HEK293 (cell line): ENCODE measurements at regions not wholly inside any gene's neighbourhood (a gene's known extent, or its start where the extent isn't known, plus 50 kb on each side); places are given as distances from the start of the nearest gene placed in this dataset.
A peak's percentile ranks its signal among the peaks of the same experiment; 100 is the strongest.

Experiments
- CTCF ChIA-PET: fragments of 350-600 bp; formaldehyde crosslinking; extraction: SDS; loops from one replicate; lab custom pipeline; 2021; ENCODE audit warnings: antibody characterized with exemption; lab: Yijun Ruan, JAX
- POLR2A ChIA-PET: fragments of 300-600 bp; formaldehyde crosslinking; extraction: SDS; loops from one replicate; lab custom pipeline; 2020; ENCODE audit warnings: antibody characterized with exemption, inconsistent platforms; lab: Yijun Ruan, JAX
- H3K27ac ChIP-seq: fragments of 200-500 bp; sonication (Bioruptor generic); 2 replicates; pipeline ENCODE4 v1.5.1; 2014; ENCODE audit warnings: low read depth, low read length, control low read depth, inconsistent platforms; ENCODE audit errors: extremely low read depth
- H3K36me3 ChIP-seq, 2 experiments: fragments of 200-500 bp in 1 of 2; sonication (Bioruptor generic) in 1 of 2; 1 replicate in 1 of 2; 2 replicates in 1 of 2; pipeline ENCODE4 v1.5.1; 2014 to 2017; ENCODE audit warnings: inconsistent platforms in 2 of 2, low read length in 2 of 2; ENCODE audit not compliant: control insufficient read depth in 2 of 2, insufficient read depth in 1 of 2
- H3K4me1 ChIP-seq: fragments of 200-500 bp; sonication (Bioruptor generic); 2 replicates; pipeline ENCODE4 v1.5.1; 2014; ENCODE audit warnings: mild to moderate bottlenecking, low read length, inconsistent platforms; ENCODE audit not compliant: control insufficient read depth, insufficient read depth
- H3K4me3 ChIP-seq: 2 replicates; pipeline ENCODE4 v1.5.1; 2011; ENCODE audit warnings: low read depth, mild to moderate bottlenecking, control low read depth, low read length, moderate library complexity
- H3K9me3 ChIP-seq: fragments of 200-500 bp; sonication (Bioruptor generic); 2 replicates; pipeline ENCODE4 v1.5.1; 2014; ENCODE audit warnings: low read depth, low read length, inconsistent platforms; ENCODE audit not compliant: control insufficient read depth, insufficient read depth
- GLIS1 ChIP-seq: fragments of 450-650 bp; formaldehyde crosslinking; IDR thresholded peaks from 2 replicates; pipeline ENCODE4 v1.5.1; 2016; ENCODE audit warnings: missing biosample characterization, missing genetic modification characterization
- HOXA7 ChIP-seq: sonication (generic); formaldehyde crosslinking; IDR thresholded peaks from 2 replicates; pipeline ENCODE4 v1.8.1; 2022; ENCODE audit warnings: missing genetic modification reagents, borderline replicate concordance
- SCRT2 ChIP-seq: fragments of 450-650 bp; formaldehyde crosslinking; IDR thresholded peaks from 2 replicates; pipeline ENCODE4 v1.5.1; 2016; ENCODE audit warnings: missing biosample characterization, missing genetic modification characterization
- YY2 ChIP-seq: fragments of 450-650 bp; formaldehyde crosslinking; IDR thresholded peaks from 2 replicates; pipeline ENCODE4 v1.5.1; 2016; ENCODE audit warnings: missing biosample characterization, missing genetic modification characterization
- ZBTB1 ChIP-seq: fragments of 450-650 bp; formaldehyde crosslinking; IDR thresholded peaks from 2 replicates; pipeline ENCODE4 v1.5.1; 2016; ENCODE audit warnings: missing biosample characterization, missing genetic modification characterization
- ZBTB17 ChIP-seq: fragments of 450-650 bp; formaldehyde crosslinking; IDR thresholded peaks from 2 replicates; pipeline ENCODE4 v1.5.1; 2016; ENCODE audit warnings: missing biosample characterization, missing genetic modification characterization
- ZBTB21 ChIP-seq: fragments of 450-650 bp; formaldehyde crosslinking; IDR thresholded peaks from 2 replicates; pipeline ENCODE4 v1.5.1; 2017; ENCODE audit warnings: missing biosample characterization, missing genetic modification characterization
- ZBTB48 ChIP-seq: fragments of 450-650 bp; formaldehyde crosslinking; IDR thresholded peaks from 2 replicates; pipeline ENCODE4 v1.5.1; 2016; ENCODE audit warnings: missing biosample characterization, missing genetic modification characterization
- ZNF184 ChIP-seq: fragments of 450-650 bp; IDR thresholded peaks from 2 replicates; pipeline ENCODE4 v1.5.1; 2018; ENCODE audit warnings: missing biosample characterization, mild to moderate bottlenecking, missing genetic modification characterization
- ZNF280C ChIP-seq: fragments of 450-650 bp; formaldehyde crosslinking; IDR thresholded peaks from 2 replicates; pipeline ENCODE4 v1.5.1; 2016; ENCODE audit warnings: missing biosample characterization, missing genetic modification characterization
- ZNF426 ChIP-seq: fragments of 450-650 bp; formaldehyde crosslinking; IDR thresholded peaks from 2 replicates; pipeline ENCODE4 v1.5.1; 2017; ENCODE audit warnings: missing biosample characterization, missing genetic modification characterization, mild to moderate bottlenecking, inconsistent platforms, moderate library complexity
- ZNF561 ChIP-seq: fragments of 450-650 bp; IDR thresholded peaks from 2 replicates; pipeline ENCODE4 v1.5.1; 2018; ENCODE audit warnings: missing biosample characterization, missing genetic modification characterization, borderline replicate concordance
- TF ChIP-seq, protein P1 (sequence below): fragments of 450-650 bp; formaldehyde crosslinking; IDR thresholded peaks from 2 replicates; pipeline ENCODE4 v1.5.1; 2016; ENCODE audit warnings: missing biosample characterization, missing genetic modification characterization, borderline replicate concordance

- ChIA-PET POLR2A (no interaction called here), CTCF (no interaction called here)
- no peak overlapping the region for H3K4me3 ChIP-seq
- H3K9me3 ChIP-seq, result no peaks in the 10 kb centered on the region
- H3K27ac ChIP-seq, result no peak overlapping the region
- TF ChIP-seq ZNF184 (tag by site-specific recombination), result no peak
- no peak for TF ChIP-seq HOXA7 (CRISPR knock-in tag)
- TF ChIP-seq ZNF280C (tag by site-specific recombination), result no peak
- no peak for TF ChIP-seq ZBTB1
- no peak for TF ChIP-seq ZNF426
- no peak for TF ChIP-seq ZBTB48 (tag by site-specific recombination)
- no peak for TF ChIP-seq ZNF561 (tag by site-specific recombination)
- TF ChIP-seq, protein P1, sequence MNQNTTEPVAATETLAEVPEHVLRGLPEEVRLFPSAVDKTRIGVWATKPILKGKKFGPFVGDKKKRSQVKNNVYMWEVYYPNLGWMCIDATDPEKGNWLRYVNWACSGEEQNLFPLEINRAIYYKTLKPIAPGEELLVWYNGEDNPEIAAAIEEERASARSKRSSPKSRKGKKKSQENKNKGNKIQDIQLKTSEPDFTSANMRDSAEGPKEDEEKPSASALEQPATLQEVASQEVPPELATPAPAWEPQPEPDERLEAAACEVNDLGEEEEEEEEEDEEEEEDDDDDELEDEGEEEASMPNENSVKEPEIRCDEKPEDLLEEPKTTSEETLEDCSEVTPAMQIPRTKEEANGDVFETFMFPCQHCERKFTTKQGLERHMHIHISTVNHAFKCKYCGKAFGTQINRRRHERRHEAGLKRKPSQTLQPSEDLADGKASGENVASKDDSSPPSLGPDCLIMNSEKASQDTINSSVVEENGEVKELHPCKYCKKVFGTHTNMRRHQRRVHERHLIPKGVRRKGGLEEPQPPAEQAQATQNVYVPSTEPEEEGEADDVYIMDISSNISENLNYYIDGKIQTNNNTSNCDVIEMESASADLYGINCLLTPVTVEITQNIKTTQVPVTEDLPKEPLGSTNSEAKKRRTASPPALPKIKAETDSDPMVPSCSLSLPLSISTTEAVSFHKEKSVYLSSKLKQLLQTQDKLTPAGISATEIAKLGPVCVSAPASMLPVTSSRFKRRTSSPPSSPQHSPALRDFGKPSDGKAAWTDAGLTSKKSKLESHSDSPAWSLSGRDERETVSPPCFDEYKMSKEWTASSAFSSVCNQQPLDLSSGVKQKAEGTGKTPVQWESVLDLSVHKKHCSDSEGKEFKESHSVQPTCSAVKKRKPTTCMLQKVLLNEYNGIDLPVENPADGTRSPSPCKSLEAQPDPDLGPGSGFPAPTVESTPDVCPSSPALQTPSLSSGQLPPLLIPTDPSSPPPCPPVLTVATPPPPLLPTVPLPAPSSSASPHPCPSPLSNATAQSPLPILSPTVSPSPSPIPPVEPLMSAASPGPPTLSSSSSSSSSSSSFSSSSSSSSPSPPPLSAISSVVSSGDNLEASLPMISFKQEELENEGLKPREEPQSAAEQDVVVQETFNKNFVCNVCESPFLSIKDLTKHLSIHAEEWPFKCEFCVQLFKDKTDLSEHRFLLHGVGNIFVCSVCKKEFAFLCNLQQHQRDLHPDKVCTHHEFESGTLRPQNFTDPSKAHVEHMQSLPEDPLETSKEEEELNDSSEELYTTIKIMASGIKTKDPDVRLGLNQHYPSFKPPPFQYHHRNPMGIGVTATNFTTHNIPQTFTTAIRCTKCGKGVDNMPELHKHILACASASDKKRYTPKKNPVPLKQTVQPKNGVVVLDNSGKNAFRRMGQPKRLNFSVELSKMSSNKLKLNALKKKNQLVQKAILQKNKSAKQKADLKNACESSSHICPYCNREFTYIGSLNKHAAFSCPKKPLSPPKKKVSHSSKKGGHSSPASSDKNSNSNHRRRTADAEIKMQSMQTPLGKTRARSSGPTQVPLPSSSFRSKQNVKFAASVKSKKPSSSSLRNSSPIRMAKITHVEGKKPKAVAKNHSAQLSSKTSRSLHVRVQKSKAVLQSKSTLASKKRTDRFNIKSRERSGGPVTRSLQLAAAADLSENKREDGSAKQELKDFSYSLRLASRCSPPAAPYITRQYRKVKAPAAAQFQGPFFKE (tag by site-specific recombination), result no peak
- no peaks in the 10 kb centered on the region for H3K4me1 ChIP-seq
- no peaks in the 10 kb centered on the region for H3K36me3 ChIP-seq
These were observed 188.8 kb downstream of the LSM5 start for GRCh38 chr7:32301427-32301826.

GRCh38 chr7:32299133-32299702 lies 191.0 kb downstream of the LSM5 start:
- TF ChIP-seq YY2 (no peak), GLIS1 (tag by site-specific recombination) (no peak), ZBTB21 (tag by site-specific recombination) (no peak), SCRT2 (tag by site-specific recombination) (peak; percentile 50; the same call in 1 of the 2 replicates), ZBTB17 (tag by site-specific recombination) (peak; percentile 35; the same call in 1 of the 2 replicates)
- Histone ChIP-seq H3K36me3 (no peaks in the 10 kb centered on the region), H3K4me1 (no peaks in the 10 kb centered on the region), H3K9me3 (no peaks in the 10 kb centered on the region), H3K4me3 (peak overlapping the region; percentile 47), H3K27ac (no peak overlapping the region)
- CTCF ChIA-PET, result interaction anchor here (0.5 to 0.9 kb wide), 4 partner anchors 64 to 1180 kb away, joined by 3 to 7 read pairs (median 4); no protein-coding TSS in a partner anchor
- POLR2A ChIA-PET, result no interaction called here
